ENCODE measurements at regions not wholly inside any gene's neighbourhood (a gene's known extent, or its start where the extent isn't known, plus 50 kb on each side); places are given as distances from the start of the nearest gene placed in this dataset.

DNA sequence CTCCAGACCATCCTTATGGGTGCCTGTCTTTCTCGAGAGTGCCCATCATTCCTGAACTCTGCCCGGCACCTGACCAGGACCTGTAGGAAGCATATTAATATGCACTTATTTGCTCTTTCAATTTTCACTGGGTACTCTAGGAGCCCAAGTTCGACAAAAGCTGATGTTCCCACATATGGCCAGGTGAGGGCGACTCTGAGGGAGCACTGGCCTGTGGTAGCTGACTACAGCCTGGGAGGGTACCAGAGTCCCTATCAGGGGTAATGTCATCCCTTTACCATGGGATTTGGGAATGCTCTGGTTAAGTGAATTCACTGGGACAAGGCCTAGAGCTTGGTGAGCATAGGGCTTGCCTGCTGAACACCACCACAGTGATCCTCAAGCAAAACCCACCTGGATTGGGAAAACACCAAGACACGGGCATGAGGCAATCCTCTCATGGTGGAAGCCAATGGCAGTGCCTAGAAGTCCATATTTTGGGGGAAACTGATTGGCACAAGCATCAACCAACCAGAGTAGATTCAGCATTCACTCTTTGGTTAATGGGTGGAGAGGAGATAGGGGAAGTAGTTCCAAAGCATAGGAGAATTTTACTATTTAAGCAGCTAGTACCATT is 112.2 kb downstream of the MTX3 start:
- DNase-seq (ENCODE audit: low spot score) (no peak), ATAC-seq (ENCODE audit: low FRiP score) (no peak)
- TF ChIP-seq, protein P1, sequence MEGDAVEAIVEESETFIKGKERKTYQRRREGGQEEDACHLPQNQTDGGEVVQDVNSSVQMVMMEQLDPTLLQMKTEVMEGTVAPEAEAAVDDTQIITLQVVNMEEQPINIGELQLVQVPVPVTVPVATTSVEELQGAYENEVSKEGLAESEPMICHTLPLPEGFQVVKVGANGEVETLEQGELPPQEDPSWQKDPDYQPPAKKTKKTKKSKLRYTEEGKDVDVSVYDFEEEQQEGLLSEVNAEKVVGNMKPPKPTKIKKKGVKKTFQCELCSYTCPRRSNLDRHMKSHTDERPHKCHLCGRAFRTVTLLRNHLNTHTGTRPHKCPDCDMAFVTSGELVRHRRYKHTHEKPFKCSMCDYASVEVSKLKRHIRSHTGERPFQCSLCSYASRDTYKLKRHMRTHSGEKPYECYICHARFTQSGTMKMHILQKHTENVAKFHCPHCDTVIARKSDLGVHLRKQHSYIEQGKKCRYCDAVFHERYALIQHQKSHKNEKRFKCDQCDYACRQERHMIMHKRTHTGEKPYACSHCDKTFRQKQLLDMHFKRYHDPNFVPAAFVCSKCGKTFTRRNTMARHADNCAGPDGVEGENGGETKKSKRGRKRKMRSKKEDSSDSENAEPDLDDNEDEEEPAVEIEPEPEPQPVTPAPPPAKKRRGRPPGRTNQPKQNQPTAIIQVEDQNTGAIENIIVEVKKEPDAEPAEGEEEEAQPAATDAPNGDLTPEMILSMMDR (IDR thresholded peaks at IDR 0.05) = no peak

DNA sequence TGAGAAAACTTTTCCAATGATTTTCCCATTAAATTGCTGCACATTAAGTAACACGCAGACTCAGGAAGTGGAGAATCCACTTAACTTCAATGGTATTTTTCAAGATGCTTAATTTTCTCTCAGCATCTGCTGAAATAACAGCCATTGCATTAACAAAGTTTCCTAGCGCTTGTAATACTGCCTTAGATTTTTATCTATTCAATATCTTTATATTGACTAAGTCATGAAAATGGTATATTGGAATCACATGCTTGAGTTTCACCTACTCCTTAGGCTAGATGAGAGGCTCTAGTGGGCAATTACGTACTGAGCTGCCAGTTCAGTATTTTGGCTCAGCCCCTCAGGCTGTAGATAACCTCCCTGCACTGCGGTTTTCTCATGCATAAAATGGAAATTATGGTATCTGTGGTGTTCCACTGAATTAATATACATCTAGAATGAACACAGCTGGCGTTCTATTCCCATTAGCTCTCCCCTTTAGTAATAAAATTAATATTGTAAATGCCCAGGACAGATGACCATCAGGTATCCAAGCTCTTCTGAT is 112.9 kb downstream of the MTX3 start:
- ATAC-seq (ENCODE audit: low FRiP score) (no peak), DNase-seq (ENCODE audit: low spot score) (no peak)
- TF ChIP-seq, protein P1 (IDR thresholded peaks at IDR 0.05) = no peak

DNA sequence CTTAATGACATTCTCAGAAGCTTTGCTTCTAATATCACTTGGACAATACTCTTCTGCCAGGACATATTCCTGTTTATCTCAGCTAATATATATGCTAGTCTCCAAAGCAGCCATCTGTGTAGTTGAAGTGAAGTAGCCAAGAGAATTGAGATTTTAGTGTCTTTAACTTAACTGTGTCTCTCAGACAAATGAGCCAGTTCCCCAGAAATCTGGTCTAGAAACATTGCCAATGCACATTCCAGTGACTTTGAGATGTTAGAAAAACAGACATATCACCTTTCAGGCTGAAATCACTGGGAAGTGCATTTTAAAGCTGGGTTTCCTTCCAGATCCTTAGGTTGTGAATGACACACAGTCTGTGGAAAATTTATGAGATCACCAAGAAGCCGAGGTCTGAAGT is 114.6 kb downstream of the MTX3 start:
- TF ChIP-seq, protein P1 (IDR thresholded peaks at IDR 0.05) = no peak
- no peak for ATAC-seq (ENCODE audit: low FRiP score)

GRCh38 chr5:79875230-79875629 is 115.8 kb downstream of the MTX3 start:
- ATAC-seq (ENCODE audit: low FRiP score) = no peak

More for the DNA sequence above, 114.6 kb downstream of the MTX3 start:
- no peak for DNase-seq (ENCODE audit: low spot score)

DNA sequence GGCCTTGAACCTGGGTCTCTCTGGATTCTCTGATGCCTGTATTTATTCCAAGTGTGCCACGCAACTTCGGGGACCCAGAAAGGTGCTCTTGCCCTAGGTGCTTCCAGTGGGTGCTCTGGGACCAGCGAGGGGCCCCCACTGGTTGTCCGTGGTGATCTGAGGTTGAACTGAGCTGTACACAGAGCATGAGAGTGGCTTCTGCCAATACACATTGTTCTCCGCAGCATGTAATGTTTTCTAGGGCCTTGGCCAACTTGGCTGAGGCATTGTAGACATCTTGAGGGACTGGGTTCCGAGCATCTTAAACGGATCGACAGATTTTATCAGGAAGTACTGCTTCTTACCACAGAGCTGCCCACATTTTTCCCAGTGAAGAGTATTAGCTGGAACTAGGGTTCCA is 117.9 kb downstream of the MTX3 start:
- no peak for DNase-seq (ENCODE audit: low spot score)
- ATAC-seq (ENCODE audit: low FRiP score) = no peak

More at GRCh38 chr5:79875230-79875629, 115.8 kb downstream of the MTX3 start:
- no peak for DNase-seq (ENCODE audit: low spot score)
- TF ChIP-seq, protein P1 (IDR thresholded peaks at IDR 0.05) = no peak

DNA sequence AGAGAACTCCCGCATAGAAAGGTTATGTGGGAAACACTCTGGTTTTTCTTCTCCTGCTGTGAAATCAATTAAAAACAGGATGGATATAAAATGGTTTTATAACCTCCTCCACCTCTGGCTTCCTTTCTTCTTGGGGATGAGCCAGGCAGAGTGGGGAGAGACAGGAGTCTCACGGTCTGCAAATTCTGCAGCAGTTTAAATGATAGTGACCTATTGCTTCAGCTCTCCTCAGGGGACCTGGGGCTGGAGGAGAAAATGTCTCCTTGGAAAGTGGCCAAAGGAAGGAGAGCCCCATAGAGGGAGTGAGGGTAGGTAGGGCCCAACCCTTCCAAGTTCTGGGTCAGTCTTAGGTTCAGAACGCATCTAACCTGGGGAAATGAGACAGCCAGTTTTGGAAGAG is 118.8 kb downstream of the MTX3 start:
- TF ChIP-seq, protein P1 (IDR thresholded peaks at IDR 0.05) = no peak
- no peak for ATAC-seq (ENCODE audit: low FRiP score)
- DNase-seq (ENCODE audit: low spot score) = no peak

More for the DNA sequence above, 117.9 kb downstream of the MTX3 start:
- TF ChIP-seq, protein P1 (IDR thresholded peaks at IDR 0.05) = no peak

Measured in omental fat pad (tissue), 3 donors.